ENCODE measurements at regions not wholly inside any gene's neighbourhood (a gene's known extent, or its start where the extent isn't known, plus 50 kb on each side); places are given as distances from the start of the nearest gene placed in this dataset.

GRCh38 chr14:71585361-71585760 is 346.9 kb upstream of the RGS6 start:
- no peak for DNase-seq

GRCh38 chr14:71586131-71586897 is 345.9 kb upstream of the RGS6 start:
- DNase-seq, result peak; percentile 36

GRCh38 chr14:71588028-71588427 is 344.2 kb upstream of the RGS6 start:
- DNase-seq, result no peak

GRCh38 chr14:71588576-71589215 is 343.5 kb upstream of the RGS6 start:
- no peak for DNase-seq

GRCh38 chr14:71589609-71590008 is 342.6 kb upstream of the RGS6 start:
- no peak for DNase-seq

- no peak for DNase-seq
Observed at GRCh38 chr14:71590131-71590530, 342.1 kb upstream of the RGS6 start.

GRCh38 chr14:71591231-71591630 is 341.0 kb upstream of the RGS6 start:
- DNase-seq, result no peak

GRCh38 chr14:71591929-71592328 is 340.3 kb upstream of the RGS6 start:
- DNase-seq, result no peak

- DNase-seq, result no peak
Observed at GRCh38 chr14:71592361-71592760, 339.9 kb upstream of the RGS6 start.

GRCh38 chr14:71593966-71594365 is 338.3 kb upstream of the RGS6 start:
- DNase-seq, result no peak

GRCh38 chr14:71594821-71595220 is 337.4 kb upstream of the RGS6 start:
- DNase-seq, result no peak

GRCh38 chr14:71595441-71595840 is 336.8 kb upstream of the RGS6 start:
- no peak for DNase-seq

- DNase-seq, result no peak
Observed at GRCh38 chr14:71597287-71597920, 334.8 kb upstream of the RGS6 start.

GRCh38 chr14:71597955-71598660 is 334.1 kb upstream of the RGS6 start:
- no peak for DNase-seq

- no peak for DNase-seq
Observed at GRCh38 chr14:71600309-71600708, 331.9 kb upstream of the RGS6 start.

GRCh38 chr14:71602524-71602923 is 329.7 kb upstream of the RGS6 start:
- DNase-seq, result no peak

GRCh38 chr14:71604231-71604630 is 328.0 kb upstream of the RGS6 start:
- no peak for DNase-seq

GRCh38 chr14:71606064-71606463 is 326.2 kb upstream of the RGS6 start:
- no peak for DNase-seq

- DNase-seq, result no peak
Observed at GRCh38 chr14:71606575-71606974, 325.7 kb upstream of the RGS6 start.

- DNase-seq, result no peak
Observed at GRCh38 chr14:71607056-71607455, 325.2 kb upstream of the RGS6 start.

GRCh38 chr14:71610149-71610548 is 322.1 kb upstream of the RGS6 start:
- peak; percentile 21 for DNase-seq

GRCh38 chr14:71610797-71611196 is 321.4 kb upstream of the RGS6 start:
- no peak for DNase-seq

GRCh38 chr14:71613168-71613567 is 319.1 kb upstream of the RGS6 start:
- DNase-seq, result no peak

Measured in hindlimb muscle (tissue), 1 donor.